GM12878 (cell line): ENCODE measurements at regions not wholly inside any gene's neighbourhood (a gene's known extent, or its start where the extent isn't known, plus 50 kb on each side); places are given as distances from the start of the nearest gene placed in this dataset.

ENCODE experiments used
- CEBPB ChIP-seq, 2 experiments: fragments of 150-350 bp in 1 of 2; IDR thresholded peaks; 2 replicates each; pipeline ENCODE4 v1.6.1; 2012 to 2014; ENCODE audit warnings: low read depth in 2 of 2, low read length in 2 of 2, borderline replicate concordance in 1 of 2, inconsistent platforms in 1 of 2
- EP300 ChIP-seq, 2 experiments: fragments of 150-350 bp in 1 of 2; IDR thresholded peaks; 2 replicates each; pipeline ENCODE4 v1.6.1; 2011 to 2012; ENCODE audit warnings: low read depth in 2 of 2, low read length in 2 of 2, borderline replicate concordance in 1 of 2, improper control_type of control experiment in 1 of 2, inconsistent platforms in 1 of 2; ENCODE audit not compliant: control insufficient read depth in 1 of 2
- EZH2 ChIP-seq: IDR thresholded peaks from 2 replicates; pipeline ENCODE4 v1.6.1; 2012; ENCODE audit warnings: low read depth, mild to moderate bottlenecking, control low read depth, inconsistent platforms, low read length, borderline replicate concordance; ENCODE audit not compliant: control insufficient read depth
- POLR2AphosphoS5 ChIP-seq: IDR thresholded peaks from 2 replicates; pipeline ENCODE4 v1.6.1; 2011; ENCODE audit warnings: mild to moderate bottlenecking, low read length, inconsistent platforms
- STAT3 ChIP-seq: IDR thresholded peaks from 2 replicates; pipeline ENCODE4 v1.6.1; 2011; ENCODE audit warnings: low read depth, low read length, improper control_type of control experiment
- SUPT20H ChIP-seq: IDR thresholded peaks from 2 replicates; pipeline ENCODE4 v1.6.1; 2011; ENCODE audit warnings: low read depth, mild to moderate bottlenecking, low read length, moderate library complexity, borderline replicate concordance; ENCODE audit not compliant: control insufficient read depth
- ZSCAN29 ChIP-seq: fragments of 450-650 bp; IDR thresholded peaks from 2 replicates; pipeline ENCODE4 v1.6.1; 2017; ENCODE audit warnings: mild to moderate bottlenecking, moderate library complexity

DNA sequence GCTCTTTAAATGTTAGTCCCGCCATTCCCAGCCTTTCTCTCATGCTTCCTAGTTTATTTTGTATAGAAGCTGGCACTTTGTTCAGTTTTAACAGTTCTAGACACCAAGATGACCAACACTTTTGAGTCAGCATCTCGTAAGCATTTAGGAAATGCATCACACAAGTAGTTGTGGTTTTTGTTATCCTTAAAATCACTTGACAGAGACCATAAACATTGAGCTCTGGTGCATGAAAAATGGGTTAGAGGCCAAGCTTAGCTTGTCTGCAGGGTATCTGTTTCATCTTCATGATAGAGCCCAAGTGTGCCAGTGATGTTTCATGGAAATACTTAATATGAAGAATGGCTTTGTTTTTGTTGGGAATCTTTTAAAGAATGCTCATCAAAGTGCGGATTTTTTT, 159.7 kb downstream of the DISP1 start:
- TF ChIP-seq CEBPB (IDR thresholded peaks at IDR 0.05; ENCODE audit: borderline replicate concordance in 1 of 2, low read depth in 2 of 2, low read length in 2 of 2) (no peak), ZSCAN29 (no peak), POLR2AphosphoS5 (no peak), EZH2 (no peak), STAT3 (no peak), EP300 (IDR thresholded peaks at IDR 0.05; ENCODE audit: borderline replicate concordance in 1 of 2, control insufficient read depth in 1 of 2, low read depth in 2 of 2, low read length in 2 of 2) (no peak), SUPT20H (no peak)
